ENCODE measurements at regions not wholly inside any gene's neighbourhood (a gene's known extent, or its start where the extent isn't known, plus 50 kb on each side); places are given as distances from the start of the nearest gene placed in this dataset.

DNA sequence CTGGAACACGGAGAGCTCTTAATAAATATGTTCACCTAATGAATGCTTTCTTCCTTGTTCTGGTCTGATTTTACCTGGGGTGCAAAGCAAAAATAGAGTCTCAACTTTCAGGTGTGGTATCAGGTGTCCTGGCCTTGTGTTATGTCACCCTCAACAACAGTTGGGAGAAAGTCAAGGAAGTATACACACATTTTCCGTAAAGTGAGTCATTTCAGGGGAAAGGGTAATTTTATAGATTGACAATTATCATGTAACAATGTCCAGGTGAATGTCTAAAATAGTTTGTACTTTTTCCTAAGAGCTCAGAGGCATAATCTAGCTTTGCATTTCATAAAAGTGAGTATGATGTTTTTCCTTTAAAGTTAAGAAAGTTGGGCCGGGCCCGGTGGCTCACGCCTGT, 287.4 kb downstream of the SKIDA1 start:
- DNase-seq, result no peak
- TF ChIP-seq CTCF (IDR thresholded peaks at IDR 0.05; ENCODE audit: borderline replicate concordance, extremely low read depth, insufficient read depth), result no peak
- intact Hi-C loops (cut with DNase I), result no loop called here

GRCh38 chr10:21234761-21235160, 290.7 kb downstream of the SKIDA1 start:
- Histone ChIP-seq H3K27me3 (ENCODE audit: control insufficient read depth, insufficient read depth, low read length) (no peaks in the 10 kb centered on the region), H3K36me3 (ENCODE audit: control insufficient read depth in 2 of 3, insufficient read depth in 3 of 3, low read length in 3 of 3) (no peaks in the 10 kb centered on the region), H3K9ac (ENCODE audit: low read length in 3 of 3) (no peak overlapping the region), H3K4me1 (ENCODE audit: control insufficient read depth in 2 of 3, insufficient read depth in 2 of 3, low read depth in 1 of 3, low read length in 3 of 3) (no peaks in the 10 kb centered on the region), H3K27ac (ENCODE audit: low read depth in 2 of 2, low read length in 2 of 2) (no peak overlapping the region), H3K4me3 (ENCODE audit: low read length in 3 of 3) (no peak overlapping the region), H3K9me3 (ENCODE audit: control insufficient read depth in 2 of 3, insufficient read depth in 1 of 3, low read length in 3 of 3) (peaks cover 0 to 6% (median 0%) of the 10 kb centered on the region in 3 donors)
- FAIRE-seq (no peak), DNase-seq (no peak)
- intact Hi-C loops (cut with DNase I), result no loop called here
- no peak for TF ChIP-seq CTCF (IDR thresholded peaks at IDR 0.05; ENCODE audit: borderline replicate concordance, extremely low read depth, insufficient read depth)

More for the DNA sequence above, 287.4 kb downstream of the SKIDA1 start:
- FAIRE-seq, result no peak
- H3K27ac ChIP-seq (ENCODE audit: low read depth in 2 of 2, low read length in 2 of 2), result no peak overlapping the region
- H3K4me1 ChIP-seq (ENCODE audit: control insufficient read depth in 2 of 3, insufficient read depth in 2 of 3, low read depth in 1 of 3, low read length in 3 of 3), result no peaks in the 10 kb centered on the region
- no peak overlapping the region for H3K4me3 ChIP-seq (ENCODE audit: low read length in 3 of 3)
- no peaks in the 10 kb centered on the region for H3K27me3 ChIP-seq (ENCODE audit: control insufficient read depth, insufficient read depth, low read length)
- H3K36me3 ChIP-seq (ENCODE audit: control insufficient read depth in 2 of 3, insufficient read depth in 3 of 3, low read length in 3 of 3), result no peaks in the 10 kb centered on the region
- H3K9ac ChIP-seq (ENCODE audit: low read length in 3 of 3), result no peak overlapping the region
- H3K9me3 ChIP-seq (ENCODE audit: control insufficient read depth in 2 of 3, insufficient read depth in 1 of 3, low read length in 3 of 3), result peaks cover 0 to 6% (median 0%) of the 10 kb centered on the region in 3 donors

- Histone ChIP-seq H3K9ac (ENCODE audit: low read length in 3 of 3) (no peak overlapping the region), H3K4me1 (ENCODE audit: control insufficient read depth in 2 of 3, insufficient read depth in 2 of 3, low read depth in 1 of 3, low read length in 3 of 3) (no peaks in the 10 kb centered on the region), H3K4me3 (ENCODE audit: low read length in 3 of 3) (no peak overlapping the region), H3K36me3 (ENCODE audit: control insufficient read depth in 2 of 3, insufficient read depth in 3 of 3, low read length in 3 of 3) (no peaks in the 10 kb centered on the region), H3K27me3 (ENCODE audit: control insufficient read depth, insufficient read depth, low read length) (no peaks in the 10 kb centered on the region), H3K9me3 (ENCODE audit: control insufficient read depth in 2 of 3, insufficient read depth in 1 of 3, low read length in 3 of 3) (peaks cover 0 to 6% (median 0%) of the 10 kb centered on the region in 3 donors), H3K27ac (ENCODE audit: low read depth in 2 of 2, low read length in 2 of 2) (no peak overlapping the region)
- FAIRE-seq (no peak), DNase-seq (no peak)
- intact Hi-C loops (cut with DNase I), result no loop called here
- no peak for TF ChIP-seq CTCF (IDR thresholded peaks at IDR 0.05; ENCODE audit: borderline replicate concordance, extremely low read depth, insufficient read depth)
Observed at GRCh38 chr10:21230219-21230618, 295.3 kb downstream of the SKIDA1 start.

GRCh38 chr10:21217748-21218367, 307.6 kb downstream of the SKIDA1 start:
- Histone ChIP-seq H3K36me3 (ENCODE audit: control insufficient read depth in 2 of 3, insufficient read depth in 3 of 3, low read length in 3 of 3) (peaks cover 0 to 2% (median 0%) of the 10 kb centered on the region in 3 donors), H3K4me1 (ENCODE audit: control insufficient read depth in 2 of 3, insufficient read depth in 2 of 3, low read depth in 1 of 3, low read length in 3 of 3) (peaks cover 0 to 2% (median 0%) of the 10 kb centered on the region in 3 donors), H3K9me3 (ENCODE audit: control insufficient read depth in 2 of 3, insufficient read depth in 1 of 3, low read length in 3 of 3) (peaks cover 0 to 2% (median 0%) of the 10 kb centered on the region in 3 donors), H3K9ac (ENCODE audit: low read length in 3 of 3) (no peak overlapping the region), H3K27ac (ENCODE audit: low read depth in 2 of 2, low read length in 2 of 2) (no peak overlapping the region), H3K4me3 (ENCODE audit: low read length in 3 of 3) (no peak overlapping the region), H3K27me3 (ENCODE audit: control insufficient read depth, insufficient read depth, low read length) (no peaks in the 10 kb centered on the region)
- intact Hi-C loops (cut with DNase I), result no loop called here
- no peak for TF ChIP-seq CTCF (IDR thresholded peaks at IDR 0.05; ENCODE audit: borderline replicate concordance, extremely low read depth, insufficient read depth)
- no peak for FAIRE-seq
- DNase-seq, result no peak
